Keratinocyte (primary cell): ENCODE measurements at regions not wholly inside any gene's neighbourhood (a gene's known extent, or its start where the extent isn't known, plus 50 kb on each side); places are given as distances from the start of the nearest gene placed in this dataset.

Experiments used
- DNase-seq: peaks from one replicate; pipeline ENCODE4 v3.0.0-alpha.2; 2011; ENCODE audit warnings: low read depth, missing footprints, low spot score
- FAIRE-seq: peaks from 2 replicates; lab custom pipeline; 2011; peaks lifted over from hg19 to GRCh38; lab: Jason Lieb, UNC
- H2AFZ ChIP-seq: 2 replicates; pipeline ENCODE4 v1.6.0; 2012; ENCODE audit warnings: low read length, control low read depth, inconsistent platforms; ENCODE audit not compliant: control insufficient read depth
- H3K27ac ChIP-seq: 2 replicates; pipeline ENCODE4 v1.5.1; 2011; ENCODE audit warnings: low read length; ENCODE audit not compliant: control insufficient read depth, insufficient read depth
- H3K27me3 ChIP-seq: 3 replicates; pipeline ENCODE4 v1.6.0; 2011; ENCODE audit warnings: low read length; ENCODE audit not compliant: control insufficient read depth, insufficient read depth; ENCODE audit errors: extremely low read depth
- H3K36me3 ChIP-seq, 2 experiments: 2 replicates in 1 of 2; 3 replicates in 1 of 2; pipeline ENCODE4 v1.5.1; 2011; ENCODE audit warnings: low read length in 2 of 2, mild to moderate bottlenecking in 1 of 2; ENCODE audit not compliant: control insufficient read depth in 2 of 2, insufficient read depth in 2 of 2; ENCODE audit errors: extremely low read depth in 1 of 2
- H3K4me1 ChIP-seq: 3 replicates; pipeline ENCODE4 v1.5.1; 2011; ENCODE audit warnings: low read length; ENCODE audit not compliant: control insufficient read depth, insufficient read depth; ENCODE audit errors: extremely low read depth
- H3K4me2 ChIP-seq: 3 replicates; pipeline ENCODE4 v1.6.0; 2011; ENCODE audit warnings: low read depth, low read length; ENCODE audit not compliant: control insufficient read depth, insufficient read depth; ENCODE audit errors: extremely low read depth
- H3K4me3 ChIP-seq, 3 experiments: fragments of 200-600 bp in 1 of 3; sonication (generic) in 1 of 3; 2 replicates in 2 of 3; 3 replicates in 1 of 3; pipeline ENCODE4 v1.5.1; 2011 to 2016; ENCODE audit warnings: low read length in 3 of 3, mild to moderate bottlenecking in 3 of 3, control low read depth in 2 of 3, inconsistent platforms in 1 of 3, low read depth in 1 of 3, mixed read lengths in 1 of 3, mixed run types in 1 of 3, moderate library complexity in 1 of 3; ENCODE audit not compliant: control insufficient read depth in 2 of 3, insufficient read depth in 2 of 3; ENCODE audit errors: extremely low read depth in 1 of 3
- H3K79me2 ChIP-seq: 2 replicates; pipeline ENCODE4 v1.6.0; 2012; ENCODE audit warnings: low read length; ENCODE audit not compliant: control insufficient read depth, insufficient read depth
- H3K9ac ChIP-seq: 3 replicates; pipeline ENCODE4 v1.6.0; 2011; ENCODE audit warnings: low read length; ENCODE audit not compliant: control insufficient read depth, insufficient read depth; ENCODE audit errors: extremely low read depth
- H3K9me1 ChIP-seq: 3 replicates; pipeline ENCODE4 v1.6.0; 2011; ENCODE audit warnings: low read length; ENCODE audit not compliant: control insufficient read depth, insufficient read depth; ENCODE audit errors: extremely low read depth
- H3K9me3 ChIP-seq: 2 replicates; pipeline ENCODE4 v1.5.1; 2012; ENCODE audit warnings: low read depth, low read length; ENCODE audit not compliant: control insufficient read depth
- H4K20me1 ChIP-seq: 3 replicates; pipeline ENCODE4 v1.6.0; 2011; ENCODE audit warnings: low read length; ENCODE audit not compliant: control insufficient read depth, insufficient read depth; ENCODE audit errors: extremely low read depth
- CTCF ChIP-seq, 3 experiments: IDR thresholded peaks in 1 of 3; conservative IDR thresholded peaks in 1 of 3; optimal IDR thresholded peaks in 1 of 3; 2 replicates in 2 of 3; 3 replicates in 1 of 3; pipeline versions ENCODE3 to v1.5.1; 2011; ENCODE audit warnings: low read length in 3 of 3, mild to moderate bottlenecking in 3 of 3, moderate library complexity in 2 of 3, control low read depth in 1 of 3, inconsistent platforms in 1 of 3; ENCODE audit not compliant: insufficient read depth in 2 of 3; ENCODE audit errors: extremely low read depth in 1 of 3
- EZH2 ChIP-seq: IDR thresholded peaks from one replicate; pipeline ENCODE4 v1.6.1; 2012; ENCODE audit warnings: inconsistent platforms, mild to moderate bottlenecking, low read length, moderate library complexity
- dilution Hi-C: fragments of 300-500 bp; cut with MboI; formaldehyde crosslinking; loops from one replicate; pipeline ENCODE4 v1.7.0; 2020; ENCODE audit warnings: low sequenced_read_pairs; ENCODE audit not compliant: extremely low pct_ligation_motif_present

GRCh38 chr9:99726758-99727157, 94.9 kb upstream of the NR4A3 start:
- Histone ChIP-seq H3K9me1 (no peaks in the 10 kb centered on the region), H3K9me3 (no peaks in the 10 kb centered on the region), H2AFZ (no peak overlapping the region), H3K4me3 (no peak overlapping the region), H4K20me1 (no peaks in the 10 kb centered on the region), H3K4me2 (no peak overlapping the region), H3K27me3 (no peaks in the 10 kb centered on the region), H3K4me1 (no peaks in the 10 kb centered on the region), H3K27ac (no peak overlapping the region), H3K9ac (no peak overlapping the region), H3K36me3 (no peaks in the 10 kb centered on the region), H3K79me2 (no peaks in the 10 kb centered on the region)
- FAIRE-seq (no peak), DNase-seq (no peak)
- TF ChIP-seq CTCF (optimal IDR thresholded peaks at IDR 0.05 in 1 of 3, IDR thresholded peaks at IDR 0.05 in 1 of 3, conservative IDR thresholded peaks at IDR 0.05 in 1 of 3; ENCODE audit: extremely low read depth in 1 of 3, insufficient read depth in 2 of 3, low read length in 3 of 3) (no peak), EZH2 (no peak)
- dilution Hi-C loops: no loop called here

- H3K79me2 ChIP-seq: no peaks in the 10 kb centered on the region
- H3K9me3 ChIP-seq: no peaks in the 10 kb centered on the region
- H3K27me3 ChIP-seq: no peaks in the 10 kb centered on the region
- no peaks in the 10 kb centered on the region for H4K20me1 ChIP-seq
- H3K9ac ChIP-seq: no peak overlapping the region
- no peak overlapping the region for H3K4me2 ChIP-seq
- no peaks in the 10 kb centered on the region for H3K9me1 ChIP-seq
- FAIRE-seq (no peak), DNase-seq (no peak)
- TF ChIP-seq EZH2 (no peak), CTCF (optimal IDR thresholded peaks at IDR 0.05 in 1 of 3, IDR thresholded peaks at IDR 0.05 in 1 of 3, conservative IDR thresholded peaks at IDR 0.05 in 1 of 3; ENCODE audit: extremely low read depth in 1 of 3, insufficient read depth in 2 of 3, low read length in 3 of 3) (no peak)
- H3K4me1 ChIP-seq: no peaks in the 10 kb centered on the region
- H3K4me3 ChIP-seq: no peak overlapping the region
- H3K27ac ChIP-seq: no peak overlapping the region
- no peaks in the 10 kb centered on the region for H3K36me3 ChIP-seq
- no peak overlapping the region for H2AFZ ChIP-seq
- dilution Hi-C loops: no loop called here
Observed at GRCh38 chr9:99730062-99730461, 91.6 kb upstream of the NR4A3 start.
